ENCODE measurements at regions not wholly inside any gene's neighbourhood (a gene's known extent, or its start where the extent isn't known, plus 50 kb on each side); places are given as distances from the start of the nearest gene placed in this dataset.
A peak's percentile ranks its signal among the peaks of the same experiment; 100 is the strongest.

GRCh38 chr12:66941150-66941549 is 262.3 kb upstream of the GRIP1 start:
- TF ChIP-seq YY2 (tag by site-specific recombination; IDR thresholded peaks at IDR 0.05) (no peak), ZNF366 (tag by site-specific recombination; conservative IDR thresholded peaks at IDR 0.05) (0 out of 2 replicates have a peak, but pooled peaks have one; percentile 13), ZNF16 (tag by site-specific recombination; IDR thresholded peaks at IDR 0.05; ENCODE audit: low read depth) (no peak), ZNF571 (tag by site-specific recombination; IDR thresholded peaks at IDR 0.05) (no peak), FEZF1 (tag by site-specific recombination; IDR thresholded peaks at IDR 0.05) (peak; percentile 72)
- Histone ChIP-seq H3K4me3 (ENCODE audit: low read depth, low read length) (no peak overlapping the region), H3K9me3 (ENCODE audit: control insufficient read depth, insufficient read depth, low read depth, low read length) (no peaks in the 10 kb centered on the region), H3K36me3 (ENCODE audit: control insufficient read depth in 2 of 2, insufficient read depth in 1 of 2, low read length in 2 of 2) (no peaks in the 10 kb centered on the region), H3K27ac (ENCODE audit: extremely low read depth, low read depth, low read length) (no peak overlapping the region), H3K4me1 (ENCODE audit: control insufficient read depth, insufficient read depth, low read length) (peaks cover 6% of the 10 kb centered on the region; the same call in 1 of the 2 replicates)
- POLR2A ChIA-PET: no interaction called here
- CTCF ChIA-PET: interaction anchor here (0.6 kb wide), 1 partner anchor 328 kb away, joined by 3 read pairs; no protein-coding TSS in a partner anchor

- H3K36me3 ChIP-seq (ENCODE audit: control insufficient read depth in 2 of 2, insufficient read depth in 1 of 2, low read length in 2 of 2): no peaks in the 10 kb centered on the region
- POLR2A ChIA-PET: no interaction called here
- H3K27ac ChIP-seq (ENCODE audit: extremely low read depth, low read depth, low read length): no peak overlapping the region
- TF ChIP-seq ZNF704 (tag by site-specific recombination; IDR thresholded peaks at IDR 0.05): no peak
- no peak for TF ChIP-seq ZNF18 (tag by site-specific recombination; IDR thresholded peaks at IDR 0.05)
- no peak for TF ChIP-seq ZNF548 (tag by site-specific recombination; IDR thresholded peaks at IDR 0.05)
- TF ChIP-seq ZNF423 (tag by site-specific recombination; IDR thresholded peaks at IDR 0.05): no peak
- TF ChIP-seq ZFHX2 (tag by site-specific recombination; conservative IDR thresholded peaks at IDR 0.05): no peak
- no peak for TF ChIP-seq ZNF404 (tag by site-specific recombination; IDR thresholded peaks at IDR 0.05)
- TF ChIP-seq ELK4 (IDR thresholded peaks at IDR 0.05; ENCODE audit: borderline replicate concordance, low read depth, low read length): no peak
- no peak for TF ChIP-seq ZNF629 (tag by site-specific recombination; IDR thresholded peaks at IDR 0.05)
- no peak for TF ChIP-seq TRIM28 (IDR thresholded peaks at IDR 0.05; ENCODE audit: borderline replicate concordance, low read length)
- H3K4me3 ChIP-seq (ENCODE audit: low read depth, low read length): no peak overlapping the region
- H3K4me1 ChIP-seq (ENCODE audit: control insufficient read depth, insufficient read depth, low read length): peaks cover 6% of the 10 kb centered on the region; the same call in 1 of the 2 replicates
- CTCF ChIA-PET: no interaction called here
- H3K9me3 ChIP-seq (ENCODE audit: control insufficient read depth, insufficient read depth, low read depth, low read length): no peaks in the 10 kb centered on the region
Observed at GRCh38 chr12:66942741-66943465, 264.0 kb upstream of the GRIP1 start.

- Histone ChIP-seq H3K4me3 (ENCODE audit: low read depth, low read length) (no peak overlapping the region), H3K36me3 (ENCODE audit: control insufficient read depth in 2 of 2, insufficient read depth in 1 of 2, low read length in 2 of 2) (no peaks in the 10 kb centered on the region), H3K9me3 (ENCODE audit: control insufficient read depth, insufficient read depth, low read depth, low read length) (no peaks in the 10 kb centered on the region), H3K4me1 (ENCODE audit: control insufficient read depth, insufficient read depth, low read length) (peaks cover 6% of the 10 kb centered on the region; the same call in 1 of the 2 replicates), H3K27ac (ENCODE audit: extremely low read depth, low read depth, low read length) (no peak overlapping the region)
- ChIA-PET POLR2A (no interaction called here), CTCF (no interaction called here)
- TF ChIP-seq PRDM1 (tag by site-specific recombination; IDR thresholded peaks at IDR 0.05) (peak; percentile 69), EGR2 (tag by site-specific recombination; IDR thresholded peaks at IDR 0.05; ENCODE audit: low read depth) (peak; percentile 15; the same call in 1 of the 2 replicates), ZNF211 (tag by site-specific recombination; IDR thresholded peaks at IDR 0.05; ENCODE audit: low read depth) (no peak)
Observed at GRCh38 chr12:66944365-66944764, 265.5 kb upstream of the GRIP1 start.
